OCI-LY1 (cell line): ENCODE measurements at regions not wholly inside any gene's neighbourhood (a gene's known extent, or its start where the extent isn't known, plus 50 kb on each side); places are given as distances from the start of the nearest gene placed in this dataset.

ENCODE experiments used
- H2AFZ ChIP-seq: fragments of 200-600 bp; sonication (generic), shearing (Covaris generic); 2 replicates; pipeline ENCODE4 v1.6.0; 2014; ENCODE audit warnings: antibody characterized with exemption, mild to moderate bottlenecking, low read length
- H3F3A ChIP-seq: fragments of 200-600 bp; sonication (generic), shearing (Covaris generic); 2 replicates; pipeline ENCODE4 v1.6.0; 2014; ENCODE audit warnings: mild to moderate bottlenecking, antibody characterized with exemption, low read length, moderate library complexity; ENCODE audit not compliant: insufficient read depth
- H3K27ac ChIP-seq: fragments of 200-600 bp; sonication (generic); 2 replicates; pipeline ENCODE4 v1.5.1; 2014; ENCODE audit warnings: low read length, mixed run types, mild to moderate bottlenecking, low read depth; ENCODE audit not compliant: poor library complexity, severe bottlenecking
- H3K27me3 ChIP-seq: fragments of 200-600 bp; sonication (generic); 2 replicates; pipeline ENCODE4 v1.6.0; 2014; ENCODE audit warnings: antibody characterized with exemption, mild to moderate bottlenecking, low read length, moderate library complexity; ENCODE audit not compliant: insufficient read depth
- H3K36me3 ChIP-seq: fragments of 200-600 bp; sonication (generic); 2 replicates; pipeline ENCODE4 v1.6.1; 2014; ENCODE audit warnings: mild to moderate bottlenecking, antibody characterized with exemption, low read length, moderate library complexity, mixed read lengths; ENCODE audit not compliant: insufficient read depth
- H3K4me1 ChIP-seq: fragments of 200-600 bp; sonication (generic); 2 replicates; pipeline ENCODE4 v1.5.1; 2014; ENCODE audit warnings: mild to moderate bottlenecking, low read length, moderate library complexity; ENCODE audit not compliant: insufficient read depth, severe bottlenecking
- H3K4me2 ChIP-seq: fragments of 200-600 bp; sonication (generic), shearing (Covaris generic); 2 replicates; pipeline ENCODE4 v1.6.1; 2014; ENCODE audit warnings: low read length
- H3K4me3 ChIP-seq: fragments of 200-600 bp; sonication (generic); 2 replicates; pipeline ENCODE4 v1.5.1; 2014; ENCODE audit warnings: low read length, low read depth, mild to moderate bottlenecking, mixed read lengths; ENCODE audit not compliant: poor library complexity, severe bottlenecking
- H3K79me2 ChIP-seq: fragments of 200-600 bp; shearing (Covaris generic); 2 replicates; pipeline ENCODE4 v1.6.1; 2016; ENCODE audit warnings: mixed run types, low read length, mixed read lengths; ENCODE audit not compliant: insufficient read depth
- H3K9ac ChIP-seq: fragments of 200-600 bp; sonication (generic), shearing (Covaris generic); 2 replicates; pipeline ENCODE4 v1.6.1; 2014; ENCODE audit warnings: mild to moderate bottlenecking, low read length, mixed read lengths
- H3K9me2 ChIP-seq: fragments of 200-600 bp; sonication (generic), shearing (Covaris generic); 2 replicates; pipeline ENCODE4 v1.6.1; 2014; ENCODE audit warnings: low read depth, mild to moderate bottlenecking, low read length, mixed read lengths
- H3K9me3 ChIP-seq: fragments of 200-600 bp; shearing (Covaris generic); 2 replicates; pipeline ENCODE4 v1.6.1; 2014; ENCODE audit warnings: low read length, mixed read lengths
- H4K20me1 ChIP-seq: fragments of 200-600 bp; sonication (generic), shearing (Covaris generic); 2 replicates; pipeline ENCODE4 v1.6.0; 2016; ENCODE audit warnings: mild to moderate bottlenecking, low read length; ENCODE audit not compliant: insufficient read depth
- EZH2 ChIP-seq: fragments of 200-600 bp; sonication (generic), shearing (Covaris generic); IDR thresholded peaks from 2 replicates; pipeline ENCODE4 v1.8.0; 2017; ENCODE audit warnings: borderline replicate concordance, mixed run types, mild to moderate bottlenecking, antibody characterized with exemption, low read length, moderate library complexity, mixed read lengths
- TF ChIP-seq, protein P1 (sequence below): fragments of 200-600 bp; sonication (generic), shearing (Covaris generic); IDR thresholded peaks from 2 replicates; pipeline ENCODE4 v1.5.1; 2017; ENCODE audit warnings: mild to moderate bottlenecking, antibody characterized with exemption, low read length, moderate library complexity, mixed read lengths

DNA sequence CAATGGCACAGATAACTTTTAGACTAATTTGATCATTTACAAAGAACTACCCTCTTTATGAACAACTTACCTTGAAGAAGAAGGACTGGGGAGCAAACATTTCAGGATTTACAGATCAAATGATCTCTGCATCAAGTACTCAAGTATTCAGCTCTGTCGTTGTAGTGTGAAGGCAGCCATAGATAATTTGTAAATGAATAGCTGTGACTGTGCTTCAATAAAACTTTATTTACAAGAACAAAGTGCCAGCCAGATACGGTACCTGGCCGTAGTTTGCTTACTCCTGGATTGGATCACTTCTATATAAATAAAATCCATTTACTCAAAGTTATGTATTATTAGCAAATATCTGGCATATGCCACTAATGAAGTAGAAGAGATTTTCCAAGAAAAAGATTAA lies 388.2 kb upstream of the SEMA3A start:
- TF ChIP-seq, protein P1, sequence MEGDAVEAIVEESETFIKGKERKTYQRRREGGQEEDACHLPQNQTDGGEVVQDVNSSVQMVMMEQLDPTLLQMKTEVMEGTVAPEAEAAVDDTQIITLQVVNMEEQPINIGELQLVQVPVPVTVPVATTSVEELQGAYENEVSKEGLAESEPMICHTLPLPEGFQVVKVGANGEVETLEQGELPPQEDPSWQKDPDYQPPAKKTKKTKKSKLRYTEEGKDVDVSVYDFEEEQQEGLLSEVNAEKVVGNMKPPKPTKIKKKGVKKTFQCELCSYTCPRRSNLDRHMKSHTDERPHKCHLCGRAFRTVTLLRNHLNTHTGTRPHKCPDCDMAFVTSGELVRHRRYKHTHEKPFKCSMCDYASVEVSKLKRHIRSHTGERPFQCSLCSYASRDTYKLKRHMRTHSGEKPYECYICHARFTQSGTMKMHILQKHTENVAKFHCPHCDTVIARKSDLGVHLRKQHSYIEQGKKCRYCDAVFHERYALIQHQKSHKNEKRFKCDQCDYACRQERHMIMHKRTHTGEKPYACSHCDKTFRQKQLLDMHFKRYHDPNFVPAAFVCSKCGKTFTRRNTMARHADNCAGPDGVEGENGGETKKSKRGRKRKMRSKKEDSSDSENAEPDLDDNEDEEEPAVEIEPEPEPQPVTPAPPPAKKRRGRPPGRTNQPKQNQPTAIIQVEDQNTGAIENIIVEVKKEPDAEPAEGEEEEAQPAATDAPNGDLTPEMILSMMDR = no peak
- no peak for TF ChIP-seq EZH2
- Histone ChIP-seq H3K9me2 (no peaks in the 10 kb centered on the region), H2AFZ (no peak overlapping the region), H3K79me2 (no peaks in the 10 kb centered on the region), H3K9me3 (no peaks in the 10 kb centered on the region), H3K4me2 (no peak overlapping the region), H3K27ac (no peak overlapping the region), H3K27me3 (no peaks in the 10 kb centered on the region), H3K4me1 (no peaks in the 10 kb centered on the region), H3K36me3 (no peaks in the 10 kb centered on the region), H3K4me3 (no peak overlapping the region), H3F3A (no peaks in the 10 kb centered on the region), H3K9ac (no peak overlapping the region), H4K20me1 (no peaks in the 10 kb centered on the region)

DNA sequence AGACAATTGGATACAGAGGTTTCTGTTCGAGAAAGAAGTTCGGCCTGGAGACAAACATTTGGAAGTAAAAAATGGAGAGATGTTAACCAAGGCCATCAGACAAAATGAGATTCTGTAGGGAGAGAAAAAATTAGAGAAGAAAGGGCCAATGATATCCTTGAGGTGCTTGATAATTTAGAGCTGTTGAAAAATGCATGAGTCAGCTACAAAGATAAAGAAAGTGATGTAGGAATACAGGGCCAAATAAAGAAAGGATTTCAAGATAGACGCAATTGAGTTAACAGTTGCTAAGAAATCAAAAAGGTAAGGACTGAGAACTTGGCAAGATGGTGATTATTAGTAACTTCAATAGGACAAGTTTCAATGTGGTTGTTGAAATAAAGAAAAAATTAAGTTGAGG lies 384.2 kb upstream of the SEMA3A start:
- H3K4me2 ChIP-seq = no peak overlapping the region
- H3F3A ChIP-seq = no peaks in the 10 kb centered on the region
- H3K9me2 ChIP-seq = 0 out of 2 replicates have a peak, but pooled peaks cover 3% of the 10 kb centered on the region
- TF ChIP-seq, protein P1 = no peak
- no peak for TF ChIP-seq EZH2
- H3K27ac ChIP-seq = no peak overlapping the region
- H3K79me2 ChIP-seq = no peaks in the 10 kb centered on the region
- H4K20me1 ChIP-seq = no peaks in the 10 kb centered on the region
- no peak overlapping the region for H3K4me3 ChIP-seq
- H2AFZ ChIP-seq = no peak overlapping the region
- H3K36me3 ChIP-seq = no peaks in the 10 kb centered on the region
- H3K9me3 ChIP-seq = no peaks in the 10 kb centered on the region
- H3K27me3 ChIP-seq = no peaks in the 10 kb centered on the region
- no peak overlapping the region for H3K9ac ChIP-seq
- no peaks in the 10 kb centered on the region for H3K4me1 ChIP-seq

DNA sequence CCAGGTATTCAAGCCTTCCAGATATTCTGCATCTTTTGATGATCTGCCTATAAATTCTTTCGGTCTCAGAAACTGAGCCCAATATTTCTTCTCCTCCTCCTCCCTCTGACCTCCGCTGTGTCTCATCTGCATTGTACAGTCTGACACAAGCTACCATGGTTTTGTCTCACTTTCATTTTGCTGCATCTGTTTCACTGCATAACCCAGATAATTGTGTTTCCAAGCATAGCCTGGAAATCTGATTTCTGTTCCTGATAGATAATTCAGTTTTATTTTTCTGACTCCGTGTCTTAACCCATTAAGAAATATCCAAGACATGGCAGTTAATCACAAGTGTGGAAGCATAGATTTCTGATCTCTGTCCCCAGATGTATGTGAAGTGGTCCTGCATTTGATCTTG lies 374.2 kb upstream of the SEMA3A start:
- Histone ChIP-seq H3K27me3 (no peaks in the 10 kb centered on the region), H4K20me1 (no peaks in the 10 kb centered on the region), H3K27ac (no peak overlapping the region), H3K36me3 (no peaks in the 10 kb centered on the region), H2AFZ (no peak overlapping the region), H3K4me2 (no peak overlapping the region), H3K79me2 (no peaks in the 10 kb centered on the region), H3F3A (no peaks in the 10 kb centered on the region), H3K4me3 (no peak overlapping the region), H3K9ac (no peak overlapping the region), H3K9me2 (no peaks in the 10 kb centered on the region), H3K9me3 (no peaks in the 10 kb centered on the region), H3K4me1 (no peaks in the 10 kb centered on the region)
- TF ChIP-seq, protein P1 = no peak
- no peak for TF ChIP-seq EZH2
